ENCODE measurements at regions not wholly inside any gene's neighbourhood (a gene's known extent, or its start where the extent isn't known, plus 50 kb on each side); places are given as distances from the start of the nearest gene placed in this dataset.

- Histone ChIP-seq H3K79me2 (replicated peaks; ENCODE audit: insufficient read depth, low read length) (no peaks in the 10 kb centered on the region), H3K4me2 (ENCODE audit: low read length) (no peak overlapping the region), H3K36me3 (ENCODE audit: insufficient read depth, low read length) (no peaks in the 10 kb centered on the region), H4K20me1 (ENCODE audit: insufficient read depth) (no peaks in the 10 kb centered on the region), H3K9me3 (ENCODE audit: low read length) (no peaks in the 10 kb centered on the region), H2AFZ (ENCODE audit: low read depth, low read length) (no peak overlapping the region), H3K27ac (ENCODE audit: low read length) (no peak overlapping the region), H3K9ac (ENCODE audit: low read length) (no peak overlapping the region), H3F3A (ENCODE audit: insufficient read depth, low read length, poor library complexity, severe bottlenecking) (no peaks in the 10 kb centered on the region), H3K27me3 (ENCODE audit: insufficient read depth, low read depth, low read length) (no peaks in the 10 kb centered on the region), H3K9me2 (ENCODE audit: insufficient read depth, low read length) (no peaks in the 10 kb centered on the region), H3K4me3 (ENCODE audit: low read length) (no peak overlapping the region)
- TF ChIP-seq EP300 (conservative IDR thresholded peaks at IDR 0.05; ENCODE audit: poor library complexity, severe bottlenecking) (no peak), EZH2 (IDR thresholded peaks at IDR 0.05; ENCODE audit: borderline replicate concordance, insufficient read depth, low read length, poor library complexity, severe bottlenecking) (no peak), REST (IDR thresholded peaks at IDR 0.05; ENCODE audit: borderline replicate concordance) (no peak), TAF1 (IDR thresholded peaks at IDR 0.05; ENCODE audit: low read depth) (no peak), RAD21 (conservative IDR thresholded peaks at IDR 0.05) (no peak), POLR2AphosphoS5 (IDR thresholded peaks at IDR 0.05) (no peak), MXI1 (conservative IDR thresholded peaks at IDR 0.05; ENCODE audit: poor library complexity, severe bottlenecking) (no peak), CTCF (IDR thresholded peaks at IDR 0.05; ENCODE audit: poor library complexity, severe bottlenecking) (no peak), SMC3 (conservative IDR thresholded peaks at IDR 0.05; ENCODE audit: poor library complexity) (no peak)
Observed at GRCh38 chr9:89982016-89982415, 377.2 kb downstream of the GADD45G start.

GRCh38 chr9:89983411-89983810 lies 378.6 kb downstream of the GADD45G start:
- H3K27ac ChIP-seq (ENCODE audit: low read length) = peak overlapping the region; percentile 80

More at GRCh38 chr9:89983411-89983810, 378.6 kb downstream of the GADD45G start:
- no peak overlapping the region for H3K4me2 ChIP-seq (ENCODE audit: low read length)
- H3K36me3 ChIP-seq (ENCODE audit: insufficient read depth, low read length) = no peaks in the 10 kb centered on the region
- peak overlapping the region; percentile 10 for H3K4me3 ChIP-seq (ENCODE audit: low read length)
- H3K79me2 ChIP-seq (replicated peaks; ENCODE audit: insufficient read depth, low read length) = no peaks in the 10 kb centered on the region
- no peak overlapping the region for H2AFZ ChIP-seq (ENCODE audit: low read depth, low read length)
- no peaks in the 10 kb centered on the region for H3K9me2 ChIP-seq (ENCODE audit: insufficient read depth, low read length)
- no peaks in the 10 kb centered on the region for H3K27me3 ChIP-seq (ENCODE audit: insufficient read depth, low read depth, low read length)
- H4K20me1 ChIP-seq (ENCODE audit: insufficient read depth) = no peaks in the 10 kb centered on the region
- TF ChIP-seq POLR2AphosphoS5 (IDR thresholded peaks at IDR 0.05) (no peak), RAD21 (conservative IDR thresholded peaks at IDR 0.05) (no peak), TAF1 (IDR thresholded peaks at IDR 0.05; ENCODE audit: low read depth) (no peak), EZH2 (IDR thresholded peaks at IDR 0.05; ENCODE audit: borderline replicate concordance, insufficient read depth, low read length, poor library complexity, severe bottlenecking) (no peak), CTCF (IDR thresholded peaks at IDR 0.05; ENCODE audit: poor library complexity, severe bottlenecking) (no peak), MXI1 (conservative IDR thresholded peaks at IDR 0.05; ENCODE audit: poor library complexity, severe bottlenecking) (no peak), SMC3 (conservative IDR thresholded peaks at IDR 0.05; ENCODE audit: poor library complexity) (no peak), EP300 (conservative IDR thresholded peaks at IDR 0.05; ENCODE audit: poor library complexity, severe bottlenecking) (no peak), REST (IDR thresholded peaks at IDR 0.05; ENCODE audit: borderline replicate concordance) (no peak)
- H3F3A ChIP-seq (ENCODE audit: insufficient read depth, low read length, poor library complexity, severe bottlenecking) = no peaks in the 10 kb centered on the region
- H3K9me3 ChIP-seq (ENCODE audit: low read length) = no peaks in the 10 kb centered on the region
- peak overlapping the region; percentile 26 for H3K9ac ChIP-seq (ENCODE audit: low read length)
